ENCODE measurements at regions not wholly inside any gene's neighbourhood (a gene's known extent, or its start where the extent isn't known, plus 50 kb on each side); places are given as distances from the start of the nearest gene placed in this dataset.

GRCh38 chr12:19802915-19803314 lies 363.6 kb downstream of the AEBP2 start:
- no peaks in the 10 kb centered on the region for H3K4me1 Mint-ChIP-seq (ENCODE audit: low read depth, unreplicated experiment)
- no peak overlapping the region for H3K4me3 Mint-ChIP-seq (ENCODE audit: unreplicated experiment)
- H3K27ac Mint-ChIP-seq (ENCODE audit: unreplicated experiment), result no peak overlapping the region
- TF ChIP-seq CTCF (IDR thresholded peaks at IDR 0.05; ENCODE audit: insufficient read depth in 1 of 2, low read depth in 1 of 2, low read length in 1 of 2, severe bottlenecking in 1 of 2, unreplicated experiment in 1 of 2), result no peak
- H3K4me1 ChIP-seq, result no peaks in the 10 kb centered on the region
- no peaks in the 10 kb centered on the region for H3K9me3 ChIP-seq
- no peak for DNase-seq
- no peaks in the 10 kb centered on the region for H3K9me3 Mint-ChIP-seq (ENCODE audit: unreplicated experiment)
- H3K27me3 ChIP-seq (replicated peaks; ENCODE audit: control insufficient read depth, insufficient read depth, low read length), result no peaks in the 10 kb centered on the region
- no peak overlapping the region for H3K4me3 ChIP-seq (ENCODE audit: low read depth, low read length)
- H3K27me3 Mint-ChIP-seq (ENCODE audit: insufficient read depth, unreplicated experiment), result no peaks in the 10 kb centered on the region
- CTCF ChIA-PET, result no interaction called here
- no peaks in the 10 kb centered on the region for H3K36me3 ChIP-seq (ENCODE audit: control insufficient read depth, insufficient read depth, low read length)
- POLR2A ChIA-PET, result no interaction called here
- BruUV-seq (replicated peaks), result no TSS peak
- intact Hi-C loops (cut with micrococcal nuclease; ENCODE audit: unreplicated experiment), result no loop called here
- H3K36me3 Mint-ChIP-seq (ENCODE audit: insufficient read depth, unreplicated experiment), result no peaks in the 10 kb centered on the region

GRCh38 chr12:19804737-19805136 lies 365.4 kb downstream of the AEBP2 start:
- no peak for DNase-seq
- TF ChIP-seq CTCF (IDR thresholded peaks at IDR 0.05; ENCODE audit: insufficient read depth in 1 of 2, low read depth in 1 of 2, low read length in 1 of 2, severe bottlenecking in 1 of 2, unreplicated experiment in 1 of 2), result no peak
- intact Hi-C loops (cut with micrococcal nuclease; ENCODE audit: unreplicated experiment), result no loop called here
- no TSS peak for BruUV-seq (replicated peaks)
- Histone ChIP-seq H3K27me3 (replicated peaks; ENCODE audit: control insufficient read depth, insufficient read depth, low read length) (no peaks in the 10 kb centered on the region), H3K4me1 (no peaks in the 10 kb centered on the region), H3K9me3 (no peaks in the 10 kb centered on the region), H3K4me3 (ENCODE audit: low read depth, low read length) (no peak overlapping the region), H3K36me3 (ENCODE audit: control insufficient read depth, insufficient read depth, low read length) (no peaks in the 10 kb centered on the region)
- Mint-ChIP-seq H3K27me3 (ENCODE audit: insufficient read depth, unreplicated experiment) (no peaks in the 10 kb centered on the region), H3K27ac (ENCODE audit: unreplicated experiment) (no peak overlapping the region), H3K4me1 (ENCODE audit: low read depth, unreplicated experiment) (no peaks in the 10 kb centered on the region), H3K36me3 (ENCODE audit: insufficient read depth, unreplicated experiment) (no peaks in the 10 kb centered on the region), H3K9me3 (ENCODE audit: unreplicated experiment) (peaks cover 10% of the 10 kb centered on the region), H3K4me3 (ENCODE audit: unreplicated experiment) (no peak overlapping the region)
- CTCF ChIA-PET, result no interaction called here
- POLR2A ChIA-PET, result no interaction called here

- DNase-seq, result no peak
- Histone ChIP-seq H3K27me3 (replicated peaks; ENCODE audit: control insufficient read depth, insufficient read depth, low read length) (no peaks in the 10 kb centered on the region), H3K4me3 (ENCODE audit: low read depth, low read length) (no peak overlapping the region), H3K36me3 (ENCODE audit: control insufficient read depth, insufficient read depth, low read length) (no peaks in the 10 kb centered on the region), H3K4me1 (no peaks in the 10 kb centered on the region), H3K9me3 (peaks cover 11% of the 10 kb centered on the region)
- BruUV-seq (replicated peaks), result no TSS peak
- ChIA-PET POLR2A (no interaction called here), CTCF (no interaction called here)
- H3K27me3 Mint-ChIP-seq (ENCODE audit: insufficient read depth, unreplicated experiment), result no peaks in the 10 kb centered on the region
- peaks cover 10% of the 10 kb centered on the region for H3K9me3 Mint-ChIP-seq (ENCODE audit: unreplicated experiment)
- no peak for TF ChIP-seq CTCF (IDR thresholded peaks at IDR 0.05; ENCODE audit: insufficient read depth in 1 of 2, low read depth in 1 of 2, low read length in 1 of 2, severe bottlenecking in 1 of 2, unreplicated experiment in 1 of 2)
- no peaks in the 10 kb centered on the region for H3K36me3 Mint-ChIP-seq (ENCODE audit: insufficient read depth, unreplicated experiment)
- intact Hi-C loops (cut with micrococcal nuclease; ENCODE audit: unreplicated experiment), result no loop called here
- no peak overlapping the region for H3K4me3 Mint-ChIP-seq (ENCODE audit: unreplicated experiment)
- no peak overlapping the region for H3K27ac Mint-ChIP-seq (ENCODE audit: unreplicated experiment)
- H3K4me1 Mint-ChIP-seq (ENCODE audit: low read depth, unreplicated experiment), result no peaks in the 10 kb centered on the region
Measured at GRCh38 chr12:19808371-19808770, 369.1 kb downstream of the AEBP2 start.
